Glomerular visceral epithelial cell (primary cell): ENCODE measurements at regions not wholly inside any gene's neighbourhood (a gene's known extent, or its start where the extent isn't known, plus 50 kb on each side); places are given as distances from the start of the nearest gene placed in this dataset.

Experiments used
- DNase-seq: peaks from one replicate; pipeline ENCODE4 v3.0.0-alpha.2; 2016; ENCODE audit errors: extremely low spot score

GRCh38 chr2:44825702-44826101 is 115.8 kb upstream of the SIX3 start:
- DNase-seq, result no peak

GRCh38 chr2:44826601-44827000 is 114.9 kb upstream of the SIX3 start:
- no peak for DNase-seq

GRCh38 chr2:44829771-44830170 is 111.7 kb upstream of the SIX3 start:
- no peak for DNase-seq

GRCh38 chr2:44833171-44834069 is 108.1 kb upstream of the SIX3 start:
- peak; percentile 80 for DNase-seq

GRCh38 chr2:44834656-44835055 is 106.8 kb upstream of the SIX3 start:
- DNase-seq, result no peak

GRCh38 chr2:44836174-44836573 is 105.3 kb upstream of the SIX3 start:
- peak; percentile 2 for DNase-seq

- DNase-seq, result no peak
These were observed 104.6 kb upstream of the SIX3 start for GRCh38 chr2:44836916-44837315.

- no peak for DNase-seq
These were observed 103.2 kb upstream of the SIX3 start for GRCh38 chr2:44838116-44838790.

- DNase-seq, result no peak
These were observed 102.1 kb upstream of the SIX3 start for GRCh38 chr2:44839370-44839769.

GRCh38 chr2:44839771-44840502 is 101.6 kb upstream of the SIX3 start:
- no peak for DNase-seq

GRCh38 chr2:44840503-44840850 is 101.0 kb upstream of the SIX3 start:
- DNase-seq, result no peak

- DNase-seq, result no peak
These were observed 98.4 kb upstream of the SIX3 start for GRCh38 chr2:44843086-44843485.

- DNase-seq, result no peak
These were observed 97.7 kb upstream of the SIX3 start for GRCh38 chr2:44843641-44844310.

- DNase-seq, result no peak
These were observed 96.7 kb upstream of the SIX3 start for GRCh38 chr2:44844651-44845270.

GRCh38 chr2:44848026-44848425 is 93.5 kb upstream of the SIX3 start:
- DNase-seq, result no peak

GRCh38 chr2:44850016-44850415 is 91.5 kb upstream of the SIX3 start:
- no peak for DNase-seq

GRCh38 chr2:44851518-44851917 is 90.0 kb upstream of the SIX3 start:
- no peak for DNase-seq

GRCh38 chr2:44852594-44852993 is 88.9 kb upstream of the SIX3 start:
- DNase-seq, result no peak

- DNase-seq, result no peak
These were observed 82.2 kb upstream of the SIX3 start for GRCh38 chr2:44859337-44859736.

GRCh38 chr2:44866152-44866551 is 75.3 kb upstream of the SIX3 start:
- DNase-seq, result no peak

GRCh38 chr2:44869761-44870160 is 71.7 kb upstream of the SIX3 start:
- DNase-seq, result peak; percentile 7

GRCh38 chr2:44877417-44877816 is 64.1 kb upstream of the SIX3 start:
- DNase-seq, result no peak
